ENCODE measurements at regions not wholly inside any gene's neighbourhood (a gene's known extent, or its start where the extent isn't known, plus 50 kb on each side); places are given as distances from the start of the nearest gene placed in this dataset.

- Histone ChIP-seq H3K79me2 (ENCODE audit: control insufficient read depth, insufficient read depth, low read length) (no peaks in the 10 kb centered on the region), H2AFZ (ENCODE audit: control insufficient read depth, low read depth, low read length) (no peak overlapping the region), H3K4me2 (ENCODE audit: control insufficient read depth, insufficient read depth) (no peak overlapping the region), H3K4me3 (no peak overlapping the region), H3K9ac (ENCODE audit: control insufficient read depth, insufficient read depth, low read length) (no peak overlapping the region), H3K9me3 (replicated peaks; ENCODE audit: control insufficient read depth, insufficient read depth, low read length) (peaks cover 2% of the 10 kb centered on the region), H3K4me1 (ENCODE audit: control insufficient read depth, insufficient read depth, low read length) (peaks cover 5% of the 10 kb centered on the region), H3K27me3 (replicated peaks in 1 of 2; ENCODE audit: control insufficient read depth in 2 of 2, insufficient read depth in 2 of 2, low read length in 1 of 2) (no peaks in the 10 kb centered on the region), H3K36me3 (ENCODE audit: control insufficient read depth in 2 of 2, insufficient read depth in 2 of 2, low read length in 1 of 2) (no peaks in the 10 kb centered on the region), H4K20me1 (ENCODE audit: control insufficient read depth, insufficient read depth) (no peaks in the 10 kb centered on the region), H3K27ac (ENCODE audit: control insufficient read depth, insufficient read depth) (no peak overlapping the region)
- ATAC-seq (no peak), DNase-seq (ENCODE audit: low read depth, low spot score) (no peak), FAIRE-seq (no peak)
- no TSS peak for BruUV-seq (replicated peaks)
- WGBS (ENCODE audit: insufficient coverage, insufficient replicate concordance, low lambda C conversion rate, missing lambda C conversion rate): 59% methylated on average over 7 of the region's 7 CpGs
- in situ Hi-C loops (cut with MboI): no loop called here
- ChIA-PET CTCF (interaction anchor here (0.8 to 1.7 kb wide), 4 partner anchors 9 to 434 kb away, joined by 3 to 7 read pairs (median 4); no protein-coding TSS in a partner anchor), SMC1A (ENCODE audit: uncharacterized antibody, unreplicated experiment) (interaction anchor here (0.8 to 2.1 kb wide), 4 partner anchors 31 to 434 kb away, joined by 3 to 12 read pairs (median 4); no protein-coding TSS in a partner anchor), POLR2A (interaction anchor here (0.6 kb wide), 1 partner anchor 53 kb away, joined by 7 read pairs; no protein-coding TSS in a partner anchor), RAD21 (ENCODE audit: unreplicated experiment) (interaction anchor here (0.7 to 1.6 kb wide), 3 partner anchors 44 to 587 kb away, joined by 3 to 11 read pairs (median 3); partner anchors contain the start of gene ERCC4)
- intact Hi-C loops (cut with micrococcal nuclease; ENCODE audit: unreplicated experiment): no loop called here
- no peak for TF ChIP-seq NR2F1 (conservative IDR thresholded peaks at IDR 0.05)
- TF ChIP-seq ZZZ3 (IDR thresholded peaks at IDR 0.05; ENCODE audit: control insufficient read depth, insufficient read length, low read depth): no peak
- TF ChIP-seq DPF2 (IDR thresholded peaks at IDR 0.05): no peak
- peak in 1 of 3 experiments; percentile 12; a peak in 1 of 6 replicates for TF ChIP-seq CTCF (IDR thresholded peaks at IDR 0.05 in 2 of 3, conservative IDR thresholded peaks at IDR 0.05 in 1 of 3; ENCODE audit: control insufficient read depth in 2 of 3, extremely low read depth in 1 of 3, insufficient read depth in 1 of 3, low read depth in 3 of 3, low read length in 3 of 3)
- no peak for TF ChIP-seq HCFC1 (IDR thresholded peaks at IDR 0.05; ENCODE audit: low read length)
- no peak for TF ChIP-seq E2F4 (IDR thresholded peaks at IDR 0.05; ENCODE audit: low read depth, low read length)
- TF ChIP-seq RAD21 (IDR thresholded peaks at IDR 0.05; ENCODE audit: insufficient read depth, low read depth, low read length): peak; percentile 57
Observed at GRCh38 chr16:13332713-13333255, 431.4 kb downstream of the SHISA9 start.
